ENCODE measurements at regions not wholly inside any gene's neighbourhood (a gene's known extent, or its start where the extent isn't known, plus 50 kb on each side); places are given as distances from the start of the nearest gene placed in this dataset.
A peak's percentile ranks its signal among the peaks of the same experiment; 100 is the strongest.

DNA sequence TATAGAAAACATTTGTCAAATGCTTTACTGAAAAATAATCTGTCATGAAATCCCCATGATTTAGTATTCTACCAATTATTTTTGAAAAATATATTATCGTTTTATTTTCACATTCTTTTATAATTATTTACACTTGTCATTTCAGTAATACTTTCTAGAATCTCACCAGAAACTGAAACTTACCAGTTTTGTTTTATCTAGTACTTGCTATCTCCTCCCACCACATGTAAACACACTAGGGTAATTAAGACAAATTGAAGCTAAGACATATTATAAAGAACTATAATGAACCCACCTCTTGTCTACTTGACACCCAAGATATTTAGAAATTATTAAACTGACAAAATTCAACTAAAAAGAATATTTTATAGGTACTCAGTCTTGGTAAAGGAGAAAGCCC lies 51.5 kb upstream of the GRM3 start:
- no peaks in the 10 kb centered on the region for H3K27me3 Mint-ChIP-seq (ENCODE audit: low read depth)
- H3K4me1 Mint-ChIP-seq (ENCODE audit: low read depth) = no peaks in the 10 kb centered on the region
- no peak for DNase-seq (ENCODE audit: low spot score)
- H3K9me3 Mint-ChIP-seq = peaks cover 8% of the 10 kb centered on the region
- no peak overlapping the region for H3K4me3 Mint-ChIP-seq (ENCODE audit: low read depth)
- no peaks in the 10 kb centered on the region for H3K36me3 Mint-ChIP-seq (ENCODE audit: low read depth)
- intact Hi-C loops (cut with micrococcal nuclease) = no loop called here
- no peak overlapping the region for H3K27ac Mint-ChIP-seq

GRCh38 chr7:86574006-86574405 lies 69.7 kb upstream of the GRM3 start:
- no peak overlapping the region for H3K27ac Mint-ChIP-seq
- intact Hi-C loops (cut with micrococcal nuclease) = no loop called here
- no peaks in the 10 kb centered on the region for H3K36me3 Mint-ChIP-seq (ENCODE audit: low read depth)
- H3K9me3 Mint-ChIP-seq = peaks cover 10% of the 10 kb centered on the region
- H3K4me1 Mint-ChIP-seq (ENCODE audit: low read depth) = no peaks in the 10 kb centered on the region
- DNase-seq (ENCODE audit: low spot score) = no peak
- H3K27me3 Mint-ChIP-seq (ENCODE audit: low read depth) = no peaks in the 10 kb centered on the region
- no peak overlapping the region for H3K4me3 Mint-ChIP-seq (ENCODE audit: low read depth)

GRCh38 chr7:86558680-86559501 lies 84.8 kb upstream of the GRM3 start:
- H3K36me3 Mint-ChIP-seq (ENCODE audit: low read depth) = no peaks in the 10 kb centered on the region
- DNase-seq (ENCODE audit: low spot score) = no peak
- no peak overlapping the region for H3K4me3 Mint-ChIP-seq (ENCODE audit: low read depth)
- H3K27me3 Mint-ChIP-seq (ENCODE audit: low read depth) = no peaks in the 10 kb centered on the region
- no peak overlapping the region for H3K27ac Mint-ChIP-seq
- intact Hi-C loops (cut with micrococcal nuclease) = no loop called here
- no peaks in the 10 kb centered on the region for H3K9me3 Mint-ChIP-seq
- H3K4me1 Mint-ChIP-seq (ENCODE audit: low read depth) = no peaks in the 10 kb centered on the region

- intact Hi-C loops (cut with micrococcal nuclease) = no loop called here
- no peak for DNase-seq (ENCODE audit: low spot score)
- no peaks in the 10 kb centered on the region for H3K36me3 Mint-ChIP-seq (ENCODE audit: low read depth)
Measured at GRCh38 chr7:86534641-86535040, 109.1 kb upstream of the GRM3 start.

GRCh38 chr7:86504229-86504628 lies 139.5 kb upstream of the GRM3 start:
- intact Hi-C loops (cut with micrococcal nuclease) = no loop called here
- no peaks in the 10 kb centered on the region for H3K27me3 Mint-ChIP-seq (ENCODE audit: low read depth)
- no peaks in the 10 kb centered on the region for H3K36me3 Mint-ChIP-seq (ENCODE audit: low read depth)
- DNase-seq (ENCODE audit: low spot score) = no peak
- no peak overlapping the region for H3K4me3 Mint-ChIP-seq (ENCODE audit: low read depth)
- no peaks in the 10 kb centered on the region for H3K4me1 Mint-ChIP-seq (ENCODE audit: low read depth)
- H3K27ac Mint-ChIP-seq = no peak overlapping the region
- H3K9me3 Mint-ChIP-seq = no peaks in the 10 kb centered on the region

More at GRCh38 chr7:86534641-86535040, 109.1 kb upstream of the GRM3 start:
- Mint-ChIP-seq H3K9me3 (no peaks in the 10 kb centered on the region), H3K4me3 (ENCODE audit: low read depth) (no peak overlapping the region), H3K27me3 (ENCODE audit: low read depth) (no peaks in the 10 kb centered on the region), H3K27ac (no peak overlapping the region), H3K4me1 (ENCODE audit: low read depth) (no peaks in the 10 kb centered on the region)

DNA sequence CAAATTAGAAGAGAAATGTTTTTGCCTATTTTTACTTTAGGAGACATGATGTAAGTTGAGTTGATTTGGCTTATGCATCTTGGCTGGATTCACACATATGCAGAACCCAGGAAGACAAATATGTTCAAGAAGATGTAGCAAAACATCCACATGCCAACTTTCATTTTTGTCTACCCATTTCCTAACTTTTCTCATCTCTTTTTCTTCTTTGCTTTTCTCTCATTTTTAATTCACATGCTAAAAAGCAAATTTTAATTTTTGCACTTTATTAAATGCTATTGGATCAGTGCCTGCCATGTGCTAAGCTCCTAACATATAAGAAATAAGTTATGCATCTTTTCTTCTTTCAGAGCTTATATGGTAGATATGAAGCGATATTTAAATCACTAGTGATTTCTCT lies 143.7 kb upstream of the GRM3 start:
- no peak for DNase-seq (ENCODE audit: low spot score)
- Mint-ChIP-seq H3K27ac (no peak overlapping the region), H3K4me3 (ENCODE audit: low read depth) (no peak overlapping the region), H3K4me1 (ENCODE audit: low read depth) (no peaks in the 10 kb centered on the region), H3K36me3 (ENCODE audit: low read depth) (no peaks in the 10 kb centered on the region), H3K9me3 (no peaks in the 10 kb centered on the region), H3K27me3 (ENCODE audit: low read depth) (no peaks in the 10 kb centered on the region)
- intact Hi-C loops (cut with micrococcal nuclease) = no loop called here

DNA sequence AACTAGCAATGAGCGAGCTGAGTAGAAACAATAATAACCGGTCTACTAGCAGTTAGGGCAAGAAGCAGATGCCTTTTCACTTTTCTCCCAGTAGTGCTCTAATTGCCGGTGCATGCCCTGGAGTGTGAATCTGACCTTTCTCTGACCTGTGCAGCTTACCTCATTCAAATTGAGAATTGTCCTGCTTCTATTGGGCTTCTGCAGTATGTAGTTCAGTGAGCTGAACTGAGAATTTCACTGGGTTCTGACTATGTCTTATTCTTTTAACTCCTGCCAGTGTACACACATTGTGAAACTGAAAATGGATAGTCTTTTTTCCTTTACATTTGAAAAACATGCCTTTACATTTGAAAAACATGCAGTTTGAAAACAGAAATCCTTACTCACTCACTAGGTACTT lies 157.9 kb upstream of the GRM3 start:
- intact Hi-C loops (cut with micrococcal nuclease) = no loop called here
- Mint-ChIP-seq H3K4me1 (ENCODE audit: low read depth) (no peaks in the 10 kb centered on the region), H3K27ac (no peak overlapping the region), H3K27me3 (ENCODE audit: low read depth) (no peaks in the 10 kb centered on the region), H3K4me3 (ENCODE audit: low read depth) (no peak overlapping the region), H3K9me3 (no peaks in the 10 kb centered on the region), H3K36me3 (ENCODE audit: low read depth) (no peaks in the 10 kb centered on the region)
- DNase-seq (ENCODE audit: low spot score) = no peak

- H3K36me3 Mint-ChIP-seq (ENCODE audit: low read depth) = no peaks in the 10 kb centered on the region
- H3K9me3 Mint-ChIP-seq = no peaks in the 10 kb centered on the region
- H3K4me3 Mint-ChIP-seq (ENCODE audit: low read depth) = no peak overlapping the region
- H3K27me3 Mint-ChIP-seq (ENCODE audit: low read depth) = no peaks in the 10 kb centered on the region
- no peak for DNase-seq (ENCODE audit: low spot score)
- intact Hi-C loops (cut with micrococcal nuclease) = no loop called here
- no peak overlapping the region for H3K27ac Mint-ChIP-seq
- no peaks in the 10 kb centered on the region for H3K4me1 Mint-ChIP-seq (ENCODE audit: low read depth)
Measured at GRCh38 chr7:86479144-86479543, 164.6 kb upstream of the GRM3 start.

DNA sequence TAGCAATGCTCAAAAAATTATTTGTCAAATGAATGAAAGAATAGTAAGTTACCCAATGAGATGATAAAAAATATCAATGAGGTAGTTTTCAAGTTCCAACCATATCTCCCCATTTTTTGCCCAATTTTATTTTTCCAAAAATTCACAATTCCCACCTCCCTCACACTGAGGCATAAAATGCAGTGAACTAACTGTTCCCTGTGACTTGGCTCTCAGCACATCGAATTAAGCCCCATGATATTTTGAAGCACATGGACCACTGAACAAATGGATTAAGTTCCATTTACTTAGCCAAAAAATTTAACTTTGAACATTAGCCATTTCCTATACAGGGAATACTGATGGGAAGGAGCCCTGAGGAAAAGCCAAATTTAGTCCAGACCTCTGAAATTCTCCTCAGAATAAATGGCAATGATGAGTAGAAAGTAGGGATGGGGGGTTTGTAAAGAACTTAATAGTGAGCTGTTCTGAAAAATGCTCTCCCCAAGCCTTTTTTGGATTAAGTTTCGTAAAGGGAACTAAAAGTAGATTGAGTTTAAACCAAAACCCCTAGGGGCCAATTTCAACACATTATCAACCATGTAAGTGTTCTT lies 166.3 kb upstream of the GRM3 start:
- Mint-ChIP-seq H3K36me3 (ENCODE audit: low read depth) (no peaks in the 10 kb centered on the region), H3K27ac (no peak overlapping the region), H3K9me3 (no peaks in the 10 kb centered on the region), H3K4me1 (ENCODE audit: low read depth) (no peaks in the 10 kb centered on the region), H3K27me3 (ENCODE audit: low read depth) (no peaks in the 10 kb centered on the region), H3K4me3 (ENCODE audit: low read depth) (no peak overlapping the region)
- DNase-seq (ENCODE audit: low spot score) = no peak
- intact Hi-C loops (cut with micrococcal nuclease) = no loop called here

DNA sequence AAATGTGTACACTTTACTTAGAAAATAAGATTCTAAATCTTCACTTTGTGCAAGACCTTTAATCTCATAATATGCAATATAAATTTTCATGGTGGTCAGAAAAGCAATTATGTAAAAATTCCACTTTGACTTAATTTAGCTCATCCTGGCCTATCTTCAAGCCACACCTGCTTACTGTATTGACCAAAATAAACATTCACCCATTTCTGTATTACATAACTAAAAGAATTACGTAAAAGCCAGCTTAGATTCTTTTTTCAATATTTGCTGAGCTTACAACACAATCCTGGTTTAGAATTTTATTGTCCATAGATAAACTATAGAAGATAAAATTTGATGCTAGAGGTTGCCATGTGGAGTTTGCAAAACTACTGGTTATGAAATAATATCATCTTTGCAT lies 172.9 kb upstream of the GRM3 start:
- Mint-ChIP-seq H3K4me3 (ENCODE audit: low read depth) (no peak overlapping the region), H3K27me3 (ENCODE audit: low read depth) (no peaks in the 10 kb centered on the region), H3K27ac (no peak overlapping the region), H3K36me3 (ENCODE audit: low read depth) (no peaks in the 10 kb centered on the region), H3K4me1 (ENCODE audit: low read depth) (no peaks in the 10 kb centered on the region), H3K9me3 (no peaks in the 10 kb centered on the region)
- no peak for DNase-seq (ENCODE audit: low spot score)
- intact Hi-C loops (cut with micrococcal nuclease) = no loop called here

DNA sequence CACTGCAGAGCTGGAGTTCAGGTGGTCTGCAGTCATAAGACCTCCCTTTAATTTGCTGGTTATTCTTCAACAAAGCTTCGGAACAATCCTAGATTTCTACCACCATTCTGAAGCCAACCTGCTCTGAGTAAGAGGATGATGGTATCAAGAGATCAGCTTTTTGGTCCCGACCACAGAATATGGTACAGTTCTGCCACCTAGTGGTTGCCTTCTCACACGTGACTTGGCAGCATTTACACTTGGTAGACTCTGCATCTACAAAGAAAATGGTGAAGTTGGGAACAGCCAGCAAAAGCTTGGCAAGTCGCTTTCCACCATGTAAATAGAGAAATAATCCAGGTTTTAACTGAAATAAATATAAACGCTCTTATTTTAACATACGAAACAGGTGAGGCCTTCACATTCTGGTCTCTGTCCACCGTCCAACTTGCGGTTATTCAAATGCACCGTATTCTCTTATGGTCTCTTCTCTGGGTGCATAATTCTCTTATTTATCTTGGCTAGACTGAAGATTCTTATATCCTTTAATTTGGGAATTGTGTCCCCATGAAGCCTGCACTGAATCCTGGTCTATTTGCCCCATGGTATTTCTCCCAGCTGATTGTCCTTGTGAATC lies 173.9 kb upstream of the GRM3 start:
- Mint-ChIP-seq H3K4me3 (ENCODE audit: low read depth) (no peak overlapping the region), H3K4me1 (ENCODE audit: low read depth) (no peaks in the 10 kb centered on the region), H3K27me3 (ENCODE audit: low read depth) (no peaks in the 10 kb centered on the region), H3K36me3 (ENCODE audit: low read depth) (no peaks in the 10 kb centered on the region), H3K9me3 (no peaks in the 10 kb centered on the region), H3K27ac (no peak overlapping the region)
- peak; percentile 24 for DNase-seq (ENCODE audit: low spot score)
- intact Hi-C loops (cut with micrococcal nuclease) = loop anchor here (2.0 kb wide), 1 partner anchor 581 kb away; no protein-coding TSS in a partner anchor

- H3K9me3 Mint-ChIP-seq = no peaks in the 10 kb centered on the region
- H3K27ac Mint-ChIP-seq = no peak overlapping the region
- no peaks in the 10 kb centered on the region for H3K4me1 Mint-ChIP-seq (ENCODE audit: low read depth)
- no peaks in the 10 kb centered on the region for H3K36me3 Mint-ChIP-seq (ENCODE audit: low read depth)
- H3K4me3 Mint-ChIP-seq (ENCODE audit: low read depth) = no peak overlapping the region
- intact Hi-C loops (cut with micrococcal nuclease) = no loop called here
- DNase-seq (ENCODE audit: low spot score) = no peak
- H3K27me3 Mint-ChIP-seq (ENCODE audit: low read depth) = no peaks in the 10 kb centered on the region
Measured at GRCh38 chr7:86454753-86455152, 189.0 kb upstream of the GRM3 start.

DNA sequence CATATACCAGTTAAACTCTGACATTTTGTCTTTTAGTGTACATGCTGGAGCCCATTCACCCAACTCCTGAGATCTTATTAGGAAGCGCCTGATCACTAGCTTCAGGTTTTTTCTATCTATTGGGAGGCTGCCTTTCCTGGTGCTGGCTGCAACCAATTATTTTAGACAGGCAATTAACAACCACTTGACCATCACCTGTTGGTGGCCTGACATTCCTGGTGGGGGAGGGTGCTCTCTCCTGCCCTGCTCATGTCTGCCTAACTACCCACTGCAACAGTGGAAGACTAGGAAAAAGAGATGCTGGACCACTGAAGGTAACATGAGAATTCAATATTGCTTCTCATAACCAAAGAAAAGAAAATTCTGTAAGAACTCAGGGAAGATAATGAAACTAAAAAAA lies 190.3 kb upstream of the GRM3 start:
- Mint-ChIP-seq H3K27me3 (ENCODE audit: low read depth) (no peaks in the 10 kb centered on the region), H3K4me3 (ENCODE audit: low read depth) (no peak overlapping the region), H3K4me1 (ENCODE audit: low read depth) (no peaks in the 10 kb centered on the region), H3K9me3 (no peaks in the 10 kb centered on the region), H3K27ac (no peak overlapping the region), H3K36me3 (ENCODE audit: low read depth) (no peaks in the 10 kb centered on the region)
- intact Hi-C loops (cut with micrococcal nuclease) = no loop called here
- no peak for DNase-seq (ENCODE audit: low spot score)

Data from activated T-helper 2 cell treated with anti-CD3 and anti-CD28 coated beads, Interferon-gamma antibody, Interleukin-2, Interleukin-4, amounts not matched to agents 10 μg/mL and 5 μg/mL and 100 μg/mL, durations not matched to agents 14 hours and 24 hours and 36 hours (primary cell).